Vagina (tissue), 2 donors: ENCODE measurements at regions not wholly inside any gene's neighbourhood (a gene's known extent, or its start where the extent isn't known, plus 50 kb on each side); places are given as distances from the start of the nearest gene placed in this dataset.

Source experiments
- POLR2A ChIP-seq, 2 donors: fragments of 450-650 bp; IDR thresholded peaks; one replicate each; pipeline ENCODE4 v1.6.1; 2017; ENCODE audit warnings: antibody characterized with exemption in 2 of 2, mild to moderate bottlenecking in 2 of 2, moderate library complexity in 2 of 2
- POLR2AphosphoS5 ChIP-seq, 2 donors: sonication (generic); formaldehyde crosslinking; IDR thresholded peaks; one replicate each; pipeline ENCODE4 v1.9.0; 2017; ENCODE audit warnings: antibody characterized with exemption in 2 of 2, mild to moderate bottlenecking in 2 of 2, low read depth in 1 of 2; ENCODE audit not compliant: insufficient read depth in 1 of 2
- TF ChIP-seq, protein P1 (sequence below), 3 experiments: fragments of 450-650 bp in 2 of 3; fragments of 200-600 bp in 1 of 3; sonication (generic) in 1 of 3; IDR thresholded peaks; one replicate each; pipeline ENCODE4 v1.5.1; 2017 to 2019; ENCODE audit warnings: antibody characterized with exemption in 3 of 3, mild to moderate bottlenecking in 2 of 3, moderate library complexity in 2 of 3

DNA sequence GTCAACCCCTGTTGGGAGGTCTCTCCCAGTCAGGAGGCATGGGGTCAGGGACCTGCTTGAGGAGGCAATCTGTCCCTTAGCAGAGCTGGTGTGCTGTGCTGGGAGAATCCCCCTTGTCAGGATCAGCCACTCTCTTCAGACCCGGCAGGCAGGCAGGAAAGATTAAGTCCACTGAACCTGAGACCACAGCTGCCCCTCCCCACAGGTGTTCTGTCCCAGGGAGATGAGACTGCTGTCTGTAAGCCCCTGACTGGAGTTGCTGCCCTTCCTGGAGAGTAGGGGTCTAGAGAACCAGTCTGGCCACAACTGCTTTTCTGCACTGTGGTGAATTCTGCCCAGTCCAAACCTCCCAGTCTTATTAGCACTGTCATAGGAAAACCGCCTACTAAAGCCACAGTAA, 677.8 kb upstream of the POU3F2 start:
- TF ChIP-seq, protein P1, sequence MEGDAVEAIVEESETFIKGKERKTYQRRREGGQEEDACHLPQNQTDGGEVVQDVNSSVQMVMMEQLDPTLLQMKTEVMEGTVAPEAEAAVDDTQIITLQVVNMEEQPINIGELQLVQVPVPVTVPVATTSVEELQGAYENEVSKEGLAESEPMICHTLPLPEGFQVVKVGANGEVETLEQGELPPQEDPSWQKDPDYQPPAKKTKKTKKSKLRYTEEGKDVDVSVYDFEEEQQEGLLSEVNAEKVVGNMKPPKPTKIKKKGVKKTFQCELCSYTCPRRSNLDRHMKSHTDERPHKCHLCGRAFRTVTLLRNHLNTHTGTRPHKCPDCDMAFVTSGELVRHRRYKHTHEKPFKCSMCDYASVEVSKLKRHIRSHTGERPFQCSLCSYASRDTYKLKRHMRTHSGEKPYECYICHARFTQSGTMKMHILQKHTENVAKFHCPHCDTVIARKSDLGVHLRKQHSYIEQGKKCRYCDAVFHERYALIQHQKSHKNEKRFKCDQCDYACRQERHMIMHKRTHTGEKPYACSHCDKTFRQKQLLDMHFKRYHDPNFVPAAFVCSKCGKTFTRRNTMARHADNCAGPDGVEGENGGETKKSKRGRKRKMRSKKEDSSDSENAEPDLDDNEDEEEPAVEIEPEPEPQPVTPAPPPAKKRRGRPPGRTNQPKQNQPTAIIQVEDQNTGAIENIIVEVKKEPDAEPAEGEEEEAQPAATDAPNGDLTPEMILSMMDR (IDR thresholded peaks at IDR 0.05), result no peak
- TF ChIP-seq POLR2A (IDR thresholded peaks at IDR 0.05), result no peak
- no peak for TF ChIP-seq POLR2AphosphoS5 (IDR thresholded peaks at IDR 0.05; ENCODE audit: insufficient read depth in 1 of 2, low read depth in 1 of 2)
